OCI-LY3 (cell line): ENCODE measurements at regions not wholly inside any gene's neighbourhood (a gene's known extent, or its start where the extent isn't known, plus 50 kb on each side); places are given as distances from the start of the nearest gene placed in this dataset.

ENCODE experiments used
- EZH2phosphoT487 ChIP-seq: fragments of 200-600 bp; shearing (Covaris generic); IDR thresholded peaks from 2 replicates; pipeline ENCODE4 v1.6.1; 2018; ENCODE audit warnings: antibody characterized with exemption, mixed run types, low read depth
- TF ChIP-seq, protein P1 (sequence below): fragments of 200-600, 300-600 bp; sonication (generic); IDR thresholded peaks from 2 replicates; pipeline ENCODE4 v1.5.1; 2014; ENCODE audit warnings: antibody characterized with exemption, low read length, low read depth

- TF ChIP-seq, protein P1, sequence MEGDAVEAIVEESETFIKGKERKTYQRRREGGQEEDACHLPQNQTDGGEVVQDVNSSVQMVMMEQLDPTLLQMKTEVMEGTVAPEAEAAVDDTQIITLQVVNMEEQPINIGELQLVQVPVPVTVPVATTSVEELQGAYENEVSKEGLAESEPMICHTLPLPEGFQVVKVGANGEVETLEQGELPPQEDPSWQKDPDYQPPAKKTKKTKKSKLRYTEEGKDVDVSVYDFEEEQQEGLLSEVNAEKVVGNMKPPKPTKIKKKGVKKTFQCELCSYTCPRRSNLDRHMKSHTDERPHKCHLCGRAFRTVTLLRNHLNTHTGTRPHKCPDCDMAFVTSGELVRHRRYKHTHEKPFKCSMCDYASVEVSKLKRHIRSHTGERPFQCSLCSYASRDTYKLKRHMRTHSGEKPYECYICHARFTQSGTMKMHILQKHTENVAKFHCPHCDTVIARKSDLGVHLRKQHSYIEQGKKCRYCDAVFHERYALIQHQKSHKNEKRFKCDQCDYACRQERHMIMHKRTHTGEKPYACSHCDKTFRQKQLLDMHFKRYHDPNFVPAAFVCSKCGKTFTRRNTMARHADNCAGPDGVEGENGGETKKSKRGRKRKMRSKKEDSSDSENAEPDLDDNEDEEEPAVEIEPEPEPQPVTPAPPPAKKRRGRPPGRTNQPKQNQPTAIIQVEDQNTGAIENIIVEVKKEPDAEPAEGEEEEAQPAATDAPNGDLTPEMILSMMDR, result no peak
- TF ChIP-seq EZH2phosphoT487, result no peak
Observed at GRCh38 chr6:87923389-87924050, 124.1 kb upstream of the SPACA1 start.
